Testis (tissue), 2 donors: ENCODE measurements at regions not wholly inside any gene's neighbourhood (a gene's known extent, or its start where the extent isn't known, plus 50 kb on each side); places are given as distances from the start of the nearest gene placed in this dataset.

Experiments
- POLR2A ChIP-seq: fragments of 450-650 bp; IDR thresholded peaks from one replicate; pipeline ENCODE4 v1.6.1; 2017; ENCODE audit warnings: antibody characterized with exemption, mild to moderate bottlenecking, moderate library complexity
- TF ChIP-seq, protein P1 (sequence below), 3 experiments: fragments of 450-650 bp in 2 of 3; fragments of 200-600 bp in 1 of 3; sonication (generic) in 1 of 3; IDR thresholded peaks; one replicate each; pipeline ENCODE4 v1.5.1; 2016 to 2019; ENCODE audit warnings: antibody characterized with exemption in 3 of 3, mild to moderate bottlenecking in 2 of 3, moderate library complexity in 1 of 3

DNA sequence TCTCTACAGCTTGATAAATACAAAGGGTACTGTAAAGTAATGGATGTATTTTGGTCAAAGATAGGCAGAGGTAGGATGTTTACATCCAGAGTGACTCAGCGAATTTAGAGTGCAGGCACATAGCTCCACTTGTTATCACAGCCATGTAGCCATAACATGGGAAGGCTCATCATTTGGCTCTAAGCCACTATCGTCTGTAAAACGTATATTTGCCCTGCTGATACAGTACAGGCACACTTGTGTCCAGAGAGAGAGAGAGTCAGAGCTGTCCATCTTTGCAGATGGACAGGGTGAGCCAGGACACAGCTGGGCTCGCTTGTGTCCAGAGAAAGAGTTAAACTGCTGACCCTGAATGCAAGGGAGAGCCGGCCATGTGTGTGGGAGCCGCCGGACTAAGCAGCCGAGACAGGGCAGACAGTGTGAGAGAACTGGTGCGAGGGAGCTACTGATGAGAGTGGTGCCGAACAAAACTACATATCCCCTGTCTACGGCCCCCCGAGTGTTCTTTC is 619.0 kb downstream of the DOK5 start:
- TF ChIP-seq, protein P1, sequence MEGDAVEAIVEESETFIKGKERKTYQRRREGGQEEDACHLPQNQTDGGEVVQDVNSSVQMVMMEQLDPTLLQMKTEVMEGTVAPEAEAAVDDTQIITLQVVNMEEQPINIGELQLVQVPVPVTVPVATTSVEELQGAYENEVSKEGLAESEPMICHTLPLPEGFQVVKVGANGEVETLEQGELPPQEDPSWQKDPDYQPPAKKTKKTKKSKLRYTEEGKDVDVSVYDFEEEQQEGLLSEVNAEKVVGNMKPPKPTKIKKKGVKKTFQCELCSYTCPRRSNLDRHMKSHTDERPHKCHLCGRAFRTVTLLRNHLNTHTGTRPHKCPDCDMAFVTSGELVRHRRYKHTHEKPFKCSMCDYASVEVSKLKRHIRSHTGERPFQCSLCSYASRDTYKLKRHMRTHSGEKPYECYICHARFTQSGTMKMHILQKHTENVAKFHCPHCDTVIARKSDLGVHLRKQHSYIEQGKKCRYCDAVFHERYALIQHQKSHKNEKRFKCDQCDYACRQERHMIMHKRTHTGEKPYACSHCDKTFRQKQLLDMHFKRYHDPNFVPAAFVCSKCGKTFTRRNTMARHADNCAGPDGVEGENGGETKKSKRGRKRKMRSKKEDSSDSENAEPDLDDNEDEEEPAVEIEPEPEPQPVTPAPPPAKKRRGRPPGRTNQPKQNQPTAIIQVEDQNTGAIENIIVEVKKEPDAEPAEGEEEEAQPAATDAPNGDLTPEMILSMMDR (IDR thresholded peaks at IDR 0.05): no peak
- no peak for TF ChIP-seq POLR2A
